ENCODE measurements at regions not wholly inside any gene's neighbourhood (a gene's known extent, or its start where the extent isn't known, plus 50 kb on each side); places are given as distances from the start of the nearest gene placed in this dataset.

GRCh38 chr10:114708084-114708483 is 50.0 kb upstream of the ABLIM1 start:
- Histone ChIP-seq H3K27me3 (ENCODE audit: insufficient read depth, low read length) (no peaks in the 10 kb centered on the region), H3K9me3 (ENCODE audit: control insufficient read depth in 1 of 2, insufficient read depth in 1 of 2, low read depth in 1 of 2, low read length in 2 of 2) (no peaks in the 10 kb centered on the region), H3K4me3 (replicated peaks in 1 of 2; ENCODE audit: low read depth in 1 of 2, low read length in 2 of 2) (no peak overlapping the region), H3K9me2 (ENCODE audit: insufficient read depth) (no peaks in the 10 kb centered on the region), H3K79me2 (ENCODE audit: insufficient read depth, low read length) (no peaks in the 10 kb centered on the region), H3K4me2 (ENCODE audit: low read length) (no peak overlapping the region), H3K36me3 (ENCODE audit: control insufficient read depth in 1 of 2, insufficient read depth in 2 of 2, low read length in 2 of 2) (no peaks in the 10 kb centered on the region), H3K4me1 (ENCODE audit: control insufficient read depth in 1 of 2, insufficient read depth in 2 of 2, low read length in 2 of 2) (peaks cover 10 to 19% of the 10 kb centered on the region in 2 experiments), H2AFZ (ENCODE audit: low read depth, low read length, poor library complexity, severe bottlenecking) (no peak overlapping the region), H3K27ac (ENCODE audit: low read depth, low read length) (no peak overlapping the region), H4K20me1 (ENCODE audit: insufficient read depth) (no peaks in the 10 kb centered on the region), H3K9ac (ENCODE audit: low read length) (no peak overlapping the region)
- CTCF ChIA-PET: interaction anchor here (1.5 to 1.7 kb wide), 2 partner anchors 78 to 159 kb away, joined by 4 read pairs; no protein-coding TSS in a partner anchor
- no TSS peak for BruUV-seq (replicated peaks)
- intact Hi-C loops (cut with micrococcal nuclease): no loop called here
- RAD21 ChIA-PET (ENCODE audit: low non-redundant PET in 1 of 2, low total read pairs in 2 of 2, uncharacterized antibody in 2 of 2, unreplicated experiment in 2 of 2): no interaction called here
- ATAC-seq: no peak
- DNase-seq (ENCODE audit: low read depth, low spot score): no peak
- no peak for TF ChIP-seq POLR2AphosphoS5 (IDR thresholded peaks at IDR 0.05; ENCODE audit: low read depth, low read length)
- TF ChIP-seq ZNF274 (IDR thresholded peaks at IDR 0.05; ENCODE audit: low read depth, low read length): no peak
- TF ChIP-seq EZH2phosphoT487 (IDR thresholded peaks at IDR 0.05; ENCODE audit: borderline replicate concordance): no peak
- TF ChIP-seq EZH2 (IDR thresholded peaks at IDR 0.05): no peak
- no peak for TF ChIP-seq SRF (IDR thresholded peaks at IDR 0.05; ENCODE audit: low read depth)
- TF ChIP-seq CEBPB (IDR thresholded peaks at IDR 0.05; ENCODE audit: low read depth): no peak
- no peak for TF ChIP-seq RAD21 (IDR thresholded peaks at IDR 0.05; ENCODE audit: low read depth)
- TF ChIP-seq ELF1 (IDR thresholded peaks at IDR 0.05; ENCODE audit: borderline replicate concordance, low read depth): no peak
- TF ChIP-seq SP1 (IDR thresholded peaks at IDR 0.05; ENCODE audit: low read depth): no peak
- TF ChIP-seq ZBTB33 (IDR thresholded peaks at IDR 0.05; ENCODE audit: extremely low read depth, insufficient replicate concordance, low read length): no peak
- no peak for TF ChIP-seq ATF3 (IDR thresholded peaks at IDR 0.05)
- TF ChIP-seq CBX3 (IDR thresholded peaks at IDR 0.05; ENCODE audit: low read depth): no peak
- no peak for TF ChIP-seq EGR1 (IDR thresholded peaks at IDR 0.05; ENCODE audit: low read depth)
- TF ChIP-seq POLR2A (IDR thresholded peaks at IDR 0.05; ENCODE audit: borderline replicate concordance, extremely low read depth, insufficient read depth, insufficient read length): no peak
- TF ChIP-seq ZFX (IDR thresholded peaks at IDR 0.05): no peak
- TF ChIP-seq YY1 (IDR thresholded peaks at IDR 0.05; ENCODE audit: extremely low read depth, insufficient replicate concordance, low read depth, low read length): no peak
- TF ChIP-seq REST (IDR thresholded peaks at IDR 0.05; ENCODE audit: low read depth): no peak
- POLR2A ChIA-PET: no interaction called here
